KMS-11 (cell line): ENCODE measurements at regions not wholly inside any gene's neighbourhood (a gene's known extent, or its start where the extent isn't known, plus 50 kb on each side); places are given as distances from the start of the nearest gene placed in this dataset.

Experiments
- H2AFZ ChIP-seq: fragments of 200-600 bp; sonication (generic); 2 replicates; pipeline ENCODE4 v1.6.1; 2016; ENCODE audit warnings: antibody characterized with exemption, mixed run types, low read depth
- H3K27ac ChIP-seq: fragments of 200-600 bp; sonication (generic); 2 replicates; pipeline ENCODE4 v1.6.1; 2016; ENCODE audit warnings: mild to moderate bottlenecking, mixed run types
- H3K27me3 ChIP-seq: fragments of 200-600 bp; sonication (generic); 2 replicates; pipeline ENCODE4 v1.6.1; 2017; ENCODE audit warnings: mild to moderate bottlenecking, low read depth, mixed run types, moderate library complexity; ENCODE audit not compliant: insufficient read depth
- H3K36me3 ChIP-seq: fragments of 200-600 bp; sonication (generic); 2 replicates; pipeline ENCODE4 v1.6.1; 2017; ENCODE audit warnings: mild to moderate bottlenecking, mixed run types; ENCODE audit not compliant: insufficient read depth
- H3K4me1 ChIP-seq: fragments of 200-600 bp; sonication (generic); 2 replicates; pipeline ENCODE4 v1.6.1; 2016; ENCODE audit warnings: mild to moderate bottlenecking, low read depth, mixed run types; ENCODE audit not compliant: poor library complexity, severe bottlenecking
- H3K4me2 ChIP-seq: fragments of 200-600 bp; sonication (generic); 2 replicates; pipeline ENCODE4 v1.7.0; 2016; ENCODE audit warnings: mild to moderate bottlenecking, mixed run types
- H3K4me3 ChIP-seq: fragments of 200-600 bp; sonication (generic); IDR thresholded peaks from 2 replicates; pipeline ENCODE4 v1.6.1; 2017; ENCODE audit warnings: low read depth, low read length, mixed read lengths; ENCODE audit not compliant: insufficient read depth
- H3K79me2 ChIP-seq: fragments of 200-600 bp; sonication (generic); 2 replicates; pipeline ENCODE4 v1.6.1; 2016; ENCODE audit warnings: low read depth, mixed run types; ENCODE audit not compliant: insufficient read depth
- H3K9ac ChIP-seq: fragments of 200-600 bp; sonication (generic); 2 replicates; pipeline ENCODE4 v1.6.1; 2016; ENCODE audit warnings: mild to moderate bottlenecking, mixed run types
- H4K20me1 ChIP-seq: fragments of 200-600 bp; sonication (generic); 2 replicates; pipeline ENCODE4 v1.6.1; 2016; ENCODE audit warnings: mild to moderate bottlenecking, mixed run types; ENCODE audit not compliant: insufficient read depth
- CTCF ChIP-seq: fragments of 200-600 bp; sonication (generic); conservative IDR thresholded peaks from 2 replicates; pipeline ENCODE4 v1.6.1; 2017; ENCODE audit warnings: low read depth, mild to moderate bottlenecking, antibody characterized with exemption, low read length, moderate library complexity, mixed read lengths

- H3K4me1 ChIP-seq: no peaks in the 10 kb centered on the region
- TF ChIP-seq CTCF: no peak
- H4K20me1 ChIP-seq: no peaks in the 10 kb centered on the region
- H3K27ac ChIP-seq: no peak overlapping the region
- no peaks in the 10 kb centered on the region for H3K27me3 ChIP-seq
- no peak overlapping the region for H3K4me2 ChIP-seq
- H3K9ac ChIP-seq: no peak overlapping the region
- H2AFZ ChIP-seq: no peak overlapping the region
- no peaks in the 10 kb centered on the region for H3K36me3 ChIP-seq
- H3K4me3 ChIP-seq: no peak overlapping the region
- H3K79me2 ChIP-seq: no peaks in the 10 kb centered on the region
Measured at GRCh38 chr2:13114391-13114790, 397.7 kb downstream of the TRIB2 start.

GRCh38 chr2:13115643-13116042, 398.9 kb downstream of the TRIB2 start:
- no peak for TF ChIP-seq CTCF
- no peaks in the 10 kb centered on the region for H3K4me1 ChIP-seq
- no peak overlapping the region for H2AFZ ChIP-seq
- no peak overlapping the region for H3K9ac ChIP-seq
- H4K20me1 ChIP-seq: no peaks in the 10 kb centered on the region
- no peaks in the 10 kb centered on the region for H3K79me2 ChIP-seq
- no peak overlapping the region for H3K27ac ChIP-seq
- no peak overlapping the region for H3K4me3 ChIP-seq
- no peaks in the 10 kb centered on the region for H3K27me3 ChIP-seq
- H3K36me3 ChIP-seq: no peaks in the 10 kb centered on the region
- no peak overlapping the region for H3K4me2 ChIP-seq

GRCh38 chr2:13121096-13121495, 404.4 kb downstream of the TRIB2 start:
- TF ChIP-seq CTCF: no peak
- Histone ChIP-seq H3K27me3 (no peaks in the 10 kb centered on the region), H3K79me2 (no peaks in the 10 kb centered on the region), H3K4me1 (no peaks in the 10 kb centered on the region), H3K9ac (no peak overlapping the region), H4K20me1 (no peaks in the 10 kb centered on the region), H3K4me3 (no peak overlapping the region), H3K36me3 (no peaks in the 10 kb centered on the region), H3K4me2 (no peak overlapping the region), H3K27ac (no peak overlapping the region), H2AFZ (no peak overlapping the region)

GRCh38 chr2:13128139-13128538, 411.4 kb downstream of the TRIB2 start:
- H3K27me3 ChIP-seq: no peaks in the 10 kb centered on the region
- no peak overlapping the region for H3K27ac ChIP-seq
- H3K4me3 ChIP-seq: no peak overlapping the region
- no peaks in the 10 kb centered on the region for H3K36me3 ChIP-seq
- no peaks in the 10 kb centered on the region for H4K20me1 ChIP-seq
- H3K79me2 ChIP-seq: no peaks in the 10 kb centered on the region
- no peaks in the 10 kb centered on the region for H3K4me1 ChIP-seq
- no peak overlapping the region for H3K4me2 ChIP-seq
- no peak overlapping the region for H2AFZ ChIP-seq
- TF ChIP-seq CTCF: no peak
- no peak overlapping the region for H3K9ac ChIP-seq

- Histone ChIP-seq H3K9ac (no peak overlapping the region), H4K20me1 (no peaks in the 10 kb centered on the region), H3K27ac (no peak overlapping the region), H3K36me3 (no peaks in the 10 kb centered on the region), H3K4me2 (no peak overlapping the region), H3K27me3 (no peaks in the 10 kb centered on the region), H3K4me1 (no peaks in the 10 kb centered on the region), H3K79me2 (no peaks in the 10 kb centered on the region), H2AFZ (no peak overlapping the region), H3K4me3 (no peak overlapping the region)
- TF ChIP-seq CTCF: no peak
Measured at GRCh38 chr2:13135369-13135768, 418.6 kb downstream of the TRIB2 start.
